ENCODE measurements at regions not wholly inside any gene's neighbourhood (a gene's known extent, or its start where the extent isn't known, plus 50 kb on each side); places are given as distances from the start of the nearest gene placed in this dataset.

- TF ChIP-seq RAD21 (IDR thresholded peaks at IDR 0.05 in 1 of 2, conservative IDR thresholded peaks at IDR 0.05 in 1 of 2; ENCODE audit: low read depth in 2 of 2, low read length in 2 of 2) (no peak), ZNF274 (IDR thresholded peaks at IDR 0.05; ENCODE audit: borderline replicate concordance, extremely low read depth, low read length) (no peak), RXRA (IDR thresholded peaks at IDR 0.05; ENCODE audit: insufficient read depth, low read depth, low read length) (no peak), SIX5 (IDR thresholded peaks at IDR 0.05; ENCODE audit: low read depth, low read length) (no peak), CHD1 (IDR thresholded peaks at IDR 0.05; ENCODE audit: low read depth, low read length) (no peak), SP4 (IDR thresholded peaks at IDR 0.05; ENCODE audit: low read length) (no peak), TBP (IDR thresholded peaks at IDR 0.05; ENCODE audit: low read depth, low read length) (no peak), TEAD4 (IDR thresholded peaks at IDR 0.05; ENCODE audit: low read depth, low read length) (no peak), PHF8 (conservative IDR thresholded peaks at IDR 0.05; ENCODE audit: low read depth, low read length) (no peak), SRF (IDR thresholded peaks at IDR 0.05; ENCODE audit: low read depth, low read length) (no peak), EGR1 (IDR thresholded peaks at IDR 0.05; ENCODE audit: borderline replicate concordance, low read depth, low read length) (no peak), USF2 (IDR thresholded peaks at IDR 0.05; ENCODE audit: low read length) (no peak), HDAC2 (IDR thresholded peaks at IDR 0.05; ENCODE audit: borderline replicate concordance in 1 of 2, low read depth in 2 of 2, low read length in 2 of 2) (no peak), TCF12 (IDR thresholded peaks at IDR 0.05; ENCODE audit: low read depth, low read length) (no peak), SIN3A (conservative IDR thresholded peaks at IDR 0.05 in 1 of 2, IDR thresholded peaks at IDR 0.05 in 1 of 2; ENCODE audit: low read depth in 1 of 2, low read length in 2 of 2) (no peak), POLR2A (IDR thresholded peaks at IDR 0.05; ENCODE audit: control extremely low read depth in 1 of 2, low read depth in 2 of 2, low read length in 2 of 2) (no peak), CHD2 (IDR thresholded peaks at IDR 0.05; ENCODE audit: low read length) (no peak)
Observed at GRCh38 chr20:60600036-60600435, 641.8 kb downstream of the CDH26 start (continued).

Measured in H1 (cell line).